ENCODE measurements at regions not wholly inside any gene's neighbourhood (a gene's known extent, or its start where the extent isn't known, plus 50 kb on each side); places are given as distances from the start of the nearest gene placed in this dataset.
"Not testable (repeated sequence)": the region's sequence is repeated elsewhere in the genome, so short reads cannot be mapped to it uniquely, and the experiment has no call there.

- no peak for DNase-seq
Measured at GRCh38 chrX:39052751-39053150, 251.5 kb downstream of the MID1IP1 start.

GRCh38 chrX:39058724-39059123 lies 257.5 kb downstream of the MID1IP1 start:
- no peak for DNase-seq

- DNase-seq, result no peak
Measured at GRCh38 chrX:39059866-39060265, 258.6 kb downstream of the MID1IP1 start.

GRCh38 chrX:39063037-39063436 lies 261.8 kb downstream of the MID1IP1 start:
- DNase-seq, result no peak

GRCh38 chrX:39063702-39064101 lies 262.4 kb downstream of the MID1IP1 start:
- no peak for DNase-seq

- no peak for DNase-seq
Measured at GRCh38 chrX:39065051-39065871, 264.0 kb downstream of the MID1IP1 start.

- no peak for DNase-seq
Measured at GRCh38 chrX:39067866-39068265, 266.6 kb downstream of the MID1IP1 start.

- not testable (repeated sequence) for DNase-seq
Measured at GRCh38 chrX:39068634-39069033, 267.4 kb downstream of the MID1IP1 start.

GRCh38 chrX:39070009-39070408 lies 268.8 kb downstream of the MID1IP1 start:
- DNase-seq, result no peak

- DNase-seq, result no peak
Measured at GRCh38 chrX:39073131-39073530, 271.9 kb downstream of the MID1IP1 start.

GRCh38 chrX:39096599-39096998 lies 295.3 kb downstream of the MID1IP1 start:
- DNase-seq, result no peak

GRCh38 chrX:39104745-39105144 lies 303.5 kb downstream of the MID1IP1 start:
- no peak for DNase-seq

- no peak for DNase-seq
Measured at GRCh38 chrX:39112143-39112542, 310.9 kb downstream of the MID1IP1 start.

GRCh38 chrX:39115166-39115565 lies 313.9 kb downstream of the MID1IP1 start:
- DNase-seq, result no peak

- no peak for DNase-seq
Measured at GRCh38 chrX:39117101-39117500, 315.8 kb downstream of the MID1IP1 start.

GRCh38 chrX:39121903-39122302 lies 320.6 kb downstream of the MID1IP1 start:
- no peak for DNase-seq

- no peak for DNase-seq
Measured at GRCh38 chrX:39125834-39126233, 324.6 kb downstream of the MID1IP1 start.

GRCh38 chrX:39133971-39134370 lies 332.7 kb downstream of the MID1IP1 start:
- DNase-seq, result peak; percentile 15

- no peak for DNase-seq
Measured at GRCh38 chrX:39137363-39137954, 336.2 kb downstream of the MID1IP1 start.

GRCh38 chrX:39140581-39140980 lies 339.3 kb downstream of the MID1IP1 start:
- no peak for DNase-seq

- no peak for DNase-seq
Measured at GRCh38 chrX:39144323-39144722, 343.1 kb downstream of the MID1IP1 start.

GRCh38 chrX:39144956-39145355 lies 343.7 kb downstream of the MID1IP1 start:
- DNase-seq, result no peak

GRCh38 chrX:39145859-39146258 lies 344.6 kb downstream of the MID1IP1 start:
- no peak for DNase-seq

- DNase-seq, result peak; percentile 71
Measured at GRCh38 chrX:39149761-39150160, 348.5 kb downstream of the MID1IP1 start.

- DNase-seq, result no peak
Measured at GRCh38 chrX:39150220-39150619, 349.0 kb downstream of the MID1IP1 start.
